GM12874 (cell line): ENCODE measurements at regions not wholly inside any gene's neighbourhood (a gene's known extent, or its start where the extent isn't known, plus 50 kb on each side); places are given as distances from the start of the nearest gene placed in this dataset.

Experiments used
- TF ChIP-seq, protein P1 (sequence below): IDR thresholded peaks from 2 replicates; pipeline ENCODE4 v1.5.1; 2011; ENCODE audit warnings: low read depth, mild to moderate bottlenecking, control low read depth, low read length, moderate library complexity; ENCODE audit not compliant: insufficient read depth

DNA sequence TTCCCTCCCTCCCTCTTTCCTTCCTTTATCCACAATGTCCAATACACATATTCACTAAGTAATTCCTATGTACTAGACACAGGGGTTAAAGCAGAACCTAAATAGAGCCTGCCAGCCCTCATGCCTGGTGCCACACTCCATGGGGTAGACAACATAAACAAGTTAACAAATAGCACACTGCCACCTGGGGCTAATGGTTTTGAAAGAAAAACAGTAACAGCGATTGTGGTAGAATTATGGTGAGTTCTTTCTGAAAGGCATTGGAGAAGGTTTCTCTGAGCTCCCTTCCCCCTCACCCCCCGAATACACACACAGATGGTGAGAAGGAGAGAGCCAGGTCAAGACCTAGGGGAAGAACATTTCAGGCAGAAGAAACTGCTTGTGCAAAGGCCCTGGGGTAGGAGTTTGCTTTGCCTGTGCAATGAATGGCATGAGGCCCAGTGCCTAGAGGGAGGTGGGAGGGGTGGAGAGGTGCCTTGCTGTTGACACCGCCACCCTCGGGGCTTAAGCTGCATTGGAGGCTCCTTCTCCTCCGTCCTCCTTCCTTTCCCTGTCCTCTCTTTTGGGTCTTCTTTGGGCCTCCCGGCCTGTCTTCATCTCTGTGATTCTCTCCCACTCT is 502.4 kb upstream of the SULF2 start:
- TF ChIP-seq, protein P1, sequence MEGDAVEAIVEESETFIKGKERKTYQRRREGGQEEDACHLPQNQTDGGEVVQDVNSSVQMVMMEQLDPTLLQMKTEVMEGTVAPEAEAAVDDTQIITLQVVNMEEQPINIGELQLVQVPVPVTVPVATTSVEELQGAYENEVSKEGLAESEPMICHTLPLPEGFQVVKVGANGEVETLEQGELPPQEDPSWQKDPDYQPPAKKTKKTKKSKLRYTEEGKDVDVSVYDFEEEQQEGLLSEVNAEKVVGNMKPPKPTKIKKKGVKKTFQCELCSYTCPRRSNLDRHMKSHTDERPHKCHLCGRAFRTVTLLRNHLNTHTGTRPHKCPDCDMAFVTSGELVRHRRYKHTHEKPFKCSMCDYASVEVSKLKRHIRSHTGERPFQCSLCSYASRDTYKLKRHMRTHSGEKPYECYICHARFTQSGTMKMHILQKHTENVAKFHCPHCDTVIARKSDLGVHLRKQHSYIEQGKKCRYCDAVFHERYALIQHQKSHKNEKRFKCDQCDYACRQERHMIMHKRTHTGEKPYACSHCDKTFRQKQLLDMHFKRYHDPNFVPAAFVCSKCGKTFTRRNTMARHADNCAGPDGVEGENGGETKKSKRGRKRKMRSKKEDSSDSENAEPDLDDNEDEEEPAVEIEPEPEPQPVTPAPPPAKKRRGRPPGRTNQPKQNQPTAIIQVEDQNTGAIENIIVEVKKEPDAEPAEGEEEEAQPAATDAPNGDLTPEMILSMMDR = no peak

DNA sequence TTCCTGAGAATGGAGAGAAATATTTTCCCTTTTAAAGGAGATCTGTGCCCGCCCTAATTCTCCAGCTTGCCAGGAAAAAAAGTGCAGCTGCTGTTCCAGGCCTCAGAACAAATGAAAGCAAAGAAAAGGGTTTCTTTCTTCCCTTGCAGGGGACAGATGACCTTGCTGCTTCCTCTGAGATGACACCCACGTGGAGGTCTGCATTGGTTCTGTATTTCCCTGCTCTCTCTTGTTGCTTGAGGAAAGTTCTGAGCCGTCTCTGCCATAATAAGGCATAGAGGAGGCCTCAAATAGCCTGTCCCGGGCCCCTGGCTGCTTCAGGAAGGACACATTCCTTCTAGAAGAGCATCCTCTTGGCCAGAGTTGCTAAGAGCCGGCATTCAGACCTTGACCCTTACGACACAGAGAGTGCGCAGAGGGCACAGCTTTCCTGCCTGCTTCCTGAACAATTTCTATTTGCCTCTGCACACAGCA is 501.8 kb upstream of the SULF2 start:
- TF ChIP-seq, protein P1 = no peak

DNA sequence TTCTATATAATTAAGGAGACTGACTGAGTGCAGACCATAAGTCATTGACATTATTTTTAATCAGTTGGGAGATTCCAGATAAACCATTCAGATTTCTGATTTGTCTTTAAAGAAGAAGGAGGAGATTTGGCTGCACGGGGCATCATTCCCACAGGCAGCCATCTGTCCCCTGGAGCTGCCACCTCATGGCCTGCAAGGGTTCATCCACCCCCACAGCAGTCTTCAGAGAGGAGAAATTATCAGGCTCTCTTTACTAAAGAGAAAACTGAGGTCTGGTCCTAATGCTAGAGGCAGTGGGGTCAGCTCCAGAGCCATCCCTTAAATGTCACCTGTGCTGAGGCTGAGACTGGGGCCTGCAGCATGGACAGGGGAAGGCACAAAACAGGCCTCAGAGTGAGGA is 501.3 kb upstream of the SULF2 start:
- TF ChIP-seq, protein P1 = no peak

DNA sequence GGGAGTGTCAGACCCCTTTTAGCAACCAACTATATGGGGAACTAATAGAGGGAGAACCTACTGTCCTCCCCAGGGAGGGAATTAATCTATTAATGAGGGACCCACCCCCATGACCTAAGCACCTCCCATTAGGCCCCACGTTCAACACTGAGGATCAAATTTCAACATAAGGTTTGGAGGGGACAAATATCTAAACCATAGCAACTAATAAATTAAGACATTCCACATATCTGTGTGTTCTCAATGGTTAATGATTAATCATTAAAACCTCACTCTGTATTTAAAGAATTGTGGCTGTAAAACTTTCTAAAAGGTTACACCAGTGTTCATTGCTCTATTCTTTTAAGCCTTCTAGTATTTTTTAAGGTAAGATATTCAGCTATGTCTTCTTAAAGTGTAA is 500.4 kb upstream of the SULF2 start:
- TF ChIP-seq, protein P1 = no peak

DNA sequence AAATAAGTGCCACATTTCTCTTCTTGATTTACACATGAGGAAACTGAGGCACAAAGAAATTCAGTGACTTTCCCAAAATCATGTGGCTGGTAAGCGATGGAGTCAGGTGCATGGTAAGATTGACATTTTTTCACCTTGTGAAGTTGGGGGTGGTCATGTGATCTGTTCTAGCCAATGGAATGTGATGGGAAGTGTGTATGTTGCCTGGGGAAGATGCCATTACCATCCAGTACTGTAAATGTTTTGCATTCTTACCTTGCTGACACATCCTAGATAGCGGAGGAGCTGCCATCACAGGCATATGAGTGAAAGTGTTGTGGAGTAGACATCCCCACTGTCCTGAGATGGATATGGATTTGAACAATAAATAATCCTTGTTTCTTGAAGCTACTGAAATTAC is 499.6 kb upstream of the SULF2 start:
- TF ChIP-seq, protein P1 = no peak

DNA sequence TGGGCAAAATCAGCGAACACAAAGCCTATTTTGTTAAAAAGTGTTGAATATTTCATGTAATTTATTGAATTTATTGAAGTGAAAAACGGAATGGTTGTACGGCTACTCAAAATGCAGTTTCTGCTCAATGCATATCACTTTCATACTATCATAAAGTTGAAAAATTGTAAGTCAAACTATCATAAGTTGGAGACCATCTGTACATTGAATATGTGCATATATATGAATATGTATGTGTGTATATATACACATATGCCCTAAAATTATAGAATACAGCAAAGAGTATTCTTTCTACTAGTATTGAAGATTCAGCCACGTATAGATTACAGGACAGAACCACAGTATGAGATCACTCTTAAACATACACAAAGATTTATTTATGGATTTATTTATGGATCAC is 499.0 kb upstream of the SULF2 start:
- TF ChIP-seq, protein P1 = no peak

DNA sequence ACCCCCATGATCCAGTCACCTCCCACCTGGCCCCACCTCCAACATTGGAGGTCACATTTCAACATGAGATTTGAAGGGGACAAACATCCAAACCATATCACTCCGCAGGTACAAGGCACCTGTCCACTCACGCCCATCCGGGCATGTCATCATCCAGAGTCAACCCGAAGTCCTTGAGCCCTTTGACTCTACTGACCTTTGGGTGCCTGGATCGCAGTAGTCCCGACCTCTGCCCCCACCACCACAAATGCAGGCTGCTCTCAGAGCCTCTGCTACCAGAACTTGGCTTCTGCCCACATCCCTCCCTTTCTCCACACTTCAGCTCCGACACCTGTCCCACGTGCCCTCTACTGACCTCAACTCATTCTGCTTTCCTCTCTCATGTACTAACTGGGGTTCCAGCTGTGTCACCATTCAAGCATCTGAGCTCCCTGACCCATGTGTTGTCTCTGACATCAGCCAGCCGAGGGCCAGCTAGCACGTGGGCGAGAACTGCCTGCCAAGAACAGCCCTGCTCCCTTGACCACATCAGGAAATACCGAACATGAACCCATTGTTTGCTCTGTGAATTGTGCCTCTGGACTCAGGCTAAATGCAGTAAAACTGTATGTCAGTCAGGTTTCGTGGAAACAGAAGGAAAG is 498.3 kb upstream of the SULF2 start:
- TF ChIP-seq, protein P1 = no peak
